ENCODE measurements at regions not wholly inside any gene's neighbourhood (a gene's known extent, or its start where the extent isn't known, plus 50 kb on each side); places are given as distances from the start of the nearest gene placed in this dataset.

- DNase-seq (ENCODE audit: low spot score) = no peak
Measured at GRCh38 chr2:164178835-164179465, 442.3 kb downstream of the GRB14 start.

GRCh38 chr2:164164602-164165001, 428.8 kb upstream of the FIGN start:
- no peak for DNase-seq (ENCODE audit: low spot score)

- DNase-seq (ENCODE audit: low spot score) = no peak
Measured at GRCh38 chr2:164155558-164155957, 419.8 kb upstream of the FIGN start.

- no peak for DNase-seq (ENCODE audit: low spot score)
Measured at GRCh38 chr2:164151522-164151921, 415.7 kb upstream of the FIGN start.

- DNase-seq (ENCODE audit: low spot score) = no peak
Measured at GRCh38 chr2:164150604-164151003, 414.8 kb upstream of the FIGN start.

GRCh38 chr2:164146441-164146840, 410.6 kb upstream of the FIGN start:
- DNase-seq (ENCODE audit: low spot score) = no peak

- DNase-seq (ENCODE audit: low spot score) = no peak
Measured at GRCh38 chr2:164145093-164145987, 409.5 kb upstream of the FIGN start.

- DNase-seq (ENCODE audit: low spot score) = no peak
Measured at GRCh38 chr2:164143183-164143930, 407.5 kb upstream of the FIGN start.

- no peak for DNase-seq (ENCODE audit: low spot score)
Measured at GRCh38 chr2:164142755-164143154, 406.9 kb upstream of the FIGN start.

GRCh38 chr2:164141271-164141670, 405.5 kb upstream of the FIGN start:
- no peak for DNase-seq (ENCODE audit: low spot score)

- DNase-seq (ENCODE audit: low spot score) = no peak
Measured at GRCh38 chr2:164138750-164139149, 402.9 kb upstream of the FIGN start.

- no peak for DNase-seq (ENCODE audit: low spot score)
Measured at GRCh38 chr2:164134336-164134735, 398.5 kb upstream of the FIGN start.

GRCh38 chr2:164127971-164128527, 392.2 kb upstream of the FIGN start:
- no peak for DNase-seq (ENCODE audit: low spot score)

GRCh38 chr2:164126960-164127660, 391.3 kb upstream of the FIGN start:
- no peak for DNase-seq (ENCODE audit: low spot score)

- no peak for DNase-seq (ENCODE audit: low spot score)
Measured at GRCh38 chr2:164115806-164116205, 380.0 kb upstream of the FIGN start.

GRCh38 chr2:164114937-164115336, 379.1 kb upstream of the FIGN start:
- DNase-seq (ENCODE audit: low spot score) = no peak

- DNase-seq (ENCODE audit: low spot score) = no peak
Measured at GRCh38 chr2:164112105-164112504, 376.3 kb upstream of the FIGN start.

GRCh38 chr2:164110515-164110914, 374.7 kb upstream of the FIGN start:
- no peak for DNase-seq (ENCODE audit: low spot score)

- DNase-seq (ENCODE audit: low spot score) = no peak
Measured at GRCh38 chr2:164109006-164109405, 373.2 kb upstream of the FIGN start.

- no peak for DNase-seq (ENCODE audit: low spot score)
Measured at GRCh38 chr2:164103271-164103670, 367.5 kb upstream of the FIGN start.

GRCh38 chr2:164102366-164102765, 366.6 kb upstream of the FIGN start:
- no peak for DNase-seq (ENCODE audit: low spot score)

GRCh38 chr2:164091673-164092072, 355.9 kb upstream of the FIGN start:
- no peak for DNase-seq (ENCODE audit: low spot score)

All from SW480 (cell line).